T-helper 9 cell (primary cell): ENCODE measurements at regions not wholly inside any gene's neighbourhood (a gene's known extent, or its start where the extent isn't known, plus 50 kb on each side); places are given as distances from the start of the nearest gene placed in this dataset.

Experiments used
- DNase-seq: peaks from one replicate; pipeline ENCODE4 v3.0.0-alpha.2; 2020

DNA sequence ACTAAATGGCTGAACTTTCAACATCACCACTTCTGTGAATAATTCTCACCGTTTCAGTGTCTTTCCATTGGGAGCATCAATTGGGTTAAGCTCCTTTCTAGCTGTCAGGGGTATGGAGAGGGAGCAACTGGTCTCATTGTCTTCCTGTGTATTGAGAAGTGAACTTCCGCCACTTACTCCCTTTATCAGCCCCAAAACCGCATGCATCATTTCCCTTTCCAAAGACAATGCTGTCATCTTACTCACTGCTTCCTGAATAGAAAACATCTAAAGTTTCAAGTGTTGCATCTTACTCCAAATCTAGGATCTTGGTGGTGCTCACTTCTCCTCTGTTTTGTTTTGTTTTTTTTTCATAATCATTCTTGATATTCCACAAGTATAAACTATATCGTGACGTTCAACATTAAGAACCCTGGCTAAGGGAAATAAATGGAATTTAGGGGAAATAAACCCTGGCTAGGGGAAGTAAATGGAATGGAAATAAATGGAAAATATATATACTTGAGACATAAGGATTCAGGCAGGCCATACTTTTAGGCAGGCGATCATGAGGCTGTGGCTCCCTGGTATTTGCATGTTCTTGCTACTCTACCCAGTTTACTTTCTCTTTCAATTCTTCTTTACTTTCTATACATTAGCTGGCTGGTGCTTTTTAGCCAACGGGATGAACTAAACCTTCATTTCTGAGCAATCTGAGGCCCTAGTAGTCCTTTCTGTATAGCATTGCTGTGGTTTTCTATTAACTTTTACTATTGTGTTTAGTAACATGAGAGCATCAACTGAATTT is 371.9 kb downstream of the BMPER start:
- no peak for DNase-seq

DNA sequence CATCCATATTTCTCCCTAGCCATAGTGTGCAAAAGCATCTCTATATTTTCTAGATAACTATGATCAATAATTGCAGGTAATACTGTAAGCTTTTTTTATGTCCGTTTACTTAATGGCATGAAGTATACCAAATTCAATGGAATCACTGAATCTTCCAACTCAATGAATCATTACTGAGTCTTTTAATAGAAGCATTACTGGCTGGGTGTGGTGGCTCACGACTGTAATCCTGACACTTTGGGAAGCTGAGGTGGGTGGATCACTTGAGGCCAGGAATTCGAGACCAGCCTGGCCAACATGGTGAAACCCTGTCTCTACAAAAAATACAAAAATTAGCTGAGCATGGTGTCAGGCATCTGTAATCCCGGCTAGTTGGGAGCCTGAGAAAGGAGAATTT is 372.5 kb downstream of the BMPER start:
- no peak for DNase-seq

GRCh38 chr7:34281260-34281659 is 375.9 kb downstream of the BMPER start:
- DNase-seq: no peak

DNA sequence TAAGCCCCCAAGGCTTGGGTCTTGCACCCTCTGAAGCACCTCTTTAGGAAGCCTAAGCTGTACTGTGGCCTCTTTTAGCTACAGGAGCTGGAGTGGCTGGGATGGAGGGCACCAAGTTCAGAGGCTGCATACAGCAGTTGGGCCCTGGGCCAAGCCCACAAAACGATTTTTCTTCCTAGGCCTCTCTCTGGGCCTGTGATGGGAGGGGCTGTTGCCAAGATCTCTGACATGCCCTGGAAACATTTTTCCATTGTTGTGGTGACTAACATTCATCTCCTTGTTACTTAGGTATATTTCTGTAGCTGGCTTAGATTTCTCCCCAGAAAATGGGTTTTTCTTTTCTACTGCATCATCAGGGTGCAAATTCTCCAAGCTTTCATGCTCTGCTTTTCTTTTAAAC is 375.7 kb upstream of the NPSR1 start:
- DNase-seq: no peak

DNA sequence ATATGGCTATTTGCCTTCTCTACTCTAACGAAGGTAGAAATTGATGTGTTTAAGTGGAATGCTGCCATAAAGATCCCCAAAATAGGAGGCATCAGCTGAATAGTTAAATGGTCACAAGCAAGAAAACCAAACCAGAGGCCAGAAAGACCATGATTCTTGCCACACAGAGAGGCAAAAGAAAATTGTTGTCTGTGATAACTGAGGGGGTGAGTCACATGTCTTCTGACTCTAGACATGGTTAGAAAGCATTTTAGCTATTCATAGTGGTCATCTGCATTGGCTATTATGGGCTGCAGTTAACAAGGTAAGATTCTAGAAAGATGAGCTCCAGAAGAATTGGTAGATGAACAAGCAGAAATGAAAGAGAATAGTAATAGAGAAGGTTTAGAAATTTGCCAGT is 361.4 kb upstream of the NPSR1 start:
- DNase-seq: no peak

GRCh38 chr7:34298492-34299013 is 359.5 kb upstream of the NPSR1 start:
- DNase-seq: no peak

DNA sequence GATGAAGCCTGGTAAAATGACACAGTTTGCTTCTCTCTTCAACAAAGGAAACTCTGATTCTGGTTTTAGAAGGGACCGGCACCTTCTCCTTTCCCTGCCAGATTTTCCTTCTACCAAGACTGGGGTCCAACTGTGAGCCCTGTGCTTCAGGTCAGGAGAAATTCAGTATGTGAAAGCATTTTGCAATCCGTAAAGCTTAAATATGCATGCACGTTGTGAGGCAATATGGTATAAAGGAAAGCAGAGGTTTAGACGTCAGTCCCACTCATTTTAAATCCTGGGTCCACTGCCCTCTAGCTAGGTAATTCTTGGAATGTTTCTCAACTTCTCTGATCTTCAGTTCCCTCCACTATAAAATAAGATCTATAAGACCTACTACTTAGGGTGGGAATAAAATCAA is 359.0 kb upstream of the NPSR1 start:
- DNase-seq: no peak

DNA sequence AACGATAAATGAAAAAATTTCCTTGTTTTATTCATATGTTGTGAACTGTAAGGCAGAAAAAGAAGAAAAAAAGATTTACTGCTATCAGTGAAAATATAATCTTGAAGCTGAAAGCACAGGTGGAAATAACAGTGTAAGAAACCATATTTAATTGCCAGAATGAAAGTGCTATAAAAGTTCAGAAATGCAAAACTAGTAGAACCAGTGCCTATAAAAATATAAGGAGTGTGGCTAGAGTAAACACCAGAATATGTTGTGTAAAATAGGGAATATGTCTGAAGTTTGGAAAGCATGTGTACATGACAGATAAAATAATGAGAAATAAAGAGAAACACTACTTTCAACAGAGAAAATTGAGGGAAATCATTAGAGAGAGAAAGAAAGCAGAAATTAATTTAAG is 350.5 kb upstream of the NPSR1 start:
- DNase-seq: no peak

GRCh38 chr7:34308595-34308994 is 349.4 kb upstream of the NPSR1 start:
- DNase-seq: no peak

DNA sequence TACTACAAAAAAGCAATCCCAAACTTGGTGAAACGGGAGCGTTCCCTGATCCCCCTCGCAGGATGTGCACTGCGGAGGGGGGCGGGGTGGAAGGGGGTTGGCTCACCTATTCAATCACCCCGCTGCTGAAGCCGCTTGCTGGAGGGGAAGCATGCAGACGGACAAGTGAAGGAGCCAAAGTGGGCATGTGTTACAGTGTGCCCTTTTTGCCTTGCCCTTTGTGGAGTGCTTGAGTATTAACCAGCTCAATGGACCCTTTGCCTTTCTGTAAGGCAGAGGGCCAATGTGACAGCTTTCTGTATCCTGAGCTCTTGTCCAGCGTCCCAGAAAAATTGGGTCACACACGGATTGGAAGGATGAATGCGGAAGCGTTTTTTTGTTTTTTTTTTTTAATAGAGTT is 348.9 kb upstream of the NPSR1 start:
- no peak for DNase-seq

DNA sequence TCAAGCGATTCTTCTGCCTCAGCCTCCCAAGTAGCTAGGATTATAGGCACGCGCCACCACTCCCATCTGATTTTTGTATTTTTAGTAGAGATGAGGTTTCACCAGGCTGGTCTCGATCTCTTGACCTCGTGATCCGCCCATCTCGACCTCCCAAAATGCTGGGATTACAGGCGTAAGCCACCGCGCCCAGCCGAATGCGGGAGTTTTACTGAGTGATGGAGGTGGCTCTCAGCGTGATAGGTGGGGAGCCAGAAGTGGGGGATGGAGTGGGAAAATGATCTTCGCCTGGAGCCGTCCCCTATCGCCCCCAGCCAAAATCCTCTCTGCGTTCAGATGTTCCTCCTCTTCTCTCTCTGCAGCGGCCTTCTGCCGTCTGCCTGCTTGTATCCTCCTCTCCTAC is 348.4 kb upstream of the NPSR1 start:
- no peak for DNase-seq

- DNase-seq: no peak
Observed at GRCh38 chr7:34311591-34311990, 346.4 kb upstream of the NPSR1 start.

DNA sequence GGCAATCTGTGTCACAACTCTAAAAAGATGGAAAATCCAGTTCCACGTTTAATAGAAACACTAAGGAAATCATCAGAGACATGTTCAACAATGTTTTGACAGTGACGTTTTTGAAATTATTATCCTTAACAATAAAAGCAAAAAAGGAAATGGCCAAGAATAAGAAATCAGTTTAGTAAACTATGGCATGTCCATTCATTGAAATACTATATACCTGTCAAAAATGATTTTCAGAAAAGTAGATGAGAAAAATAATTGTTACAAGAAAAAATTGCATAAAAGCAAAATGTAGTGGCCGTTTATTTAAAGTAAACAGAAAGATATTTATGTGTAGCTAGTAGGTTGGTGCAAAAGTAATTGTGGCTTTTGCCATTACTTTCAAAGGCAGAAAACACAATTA is 345.4 kb upstream of the NPSR1 start:
- no peak for DNase-seq

DNA sequence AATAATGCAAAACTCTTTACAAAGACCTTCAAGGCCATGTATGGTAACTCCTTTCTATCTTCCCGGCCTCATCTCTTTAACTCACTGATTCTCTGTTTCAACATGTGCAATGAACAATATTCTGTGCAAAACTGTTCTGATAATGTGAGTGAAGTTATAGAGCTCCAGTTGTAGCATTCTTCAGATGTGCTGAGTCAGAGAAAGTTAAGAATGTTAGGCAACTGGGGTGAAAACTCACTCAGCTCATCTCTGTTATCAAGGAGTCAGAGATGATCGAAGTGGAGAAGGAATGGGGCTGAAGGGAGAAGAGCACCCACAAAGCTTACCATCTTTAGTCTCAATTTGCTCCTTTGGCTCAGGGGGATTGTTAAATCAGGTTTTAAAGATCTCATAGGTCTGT is 344.7 kb upstream of the NPSR1 start:
- DNase-seq: no peak

DNA sequence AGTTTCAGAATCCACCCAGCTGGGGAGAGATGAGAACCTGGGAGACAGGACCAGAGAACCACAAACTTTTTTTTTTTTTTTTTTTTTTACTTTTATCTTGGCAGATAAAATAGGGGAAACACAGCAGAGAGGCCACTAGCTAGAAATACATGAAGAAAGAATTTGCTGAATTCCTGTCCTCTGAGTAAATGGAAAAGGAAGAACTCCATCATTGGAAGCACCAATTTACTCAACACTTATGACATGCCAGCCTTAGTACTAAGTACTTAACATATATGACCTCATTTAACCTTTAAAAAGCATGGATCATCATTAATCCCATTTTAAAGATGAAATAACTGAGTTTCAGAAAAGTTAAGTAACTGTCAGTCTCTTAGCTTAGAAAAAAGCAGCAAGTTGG is 343.0 kb upstream of the NPSR1 start:
- DNase-seq: no peak

- DNase-seq: no peak
Observed at GRCh38 chr7:34317039-34317438, 341.0 kb upstream of the NPSR1 start.

- DNase-seq: no peak
Observed at GRCh38 chr7:34320412-34320811, 337.6 kb upstream of the NPSR1 start.

DNA sequence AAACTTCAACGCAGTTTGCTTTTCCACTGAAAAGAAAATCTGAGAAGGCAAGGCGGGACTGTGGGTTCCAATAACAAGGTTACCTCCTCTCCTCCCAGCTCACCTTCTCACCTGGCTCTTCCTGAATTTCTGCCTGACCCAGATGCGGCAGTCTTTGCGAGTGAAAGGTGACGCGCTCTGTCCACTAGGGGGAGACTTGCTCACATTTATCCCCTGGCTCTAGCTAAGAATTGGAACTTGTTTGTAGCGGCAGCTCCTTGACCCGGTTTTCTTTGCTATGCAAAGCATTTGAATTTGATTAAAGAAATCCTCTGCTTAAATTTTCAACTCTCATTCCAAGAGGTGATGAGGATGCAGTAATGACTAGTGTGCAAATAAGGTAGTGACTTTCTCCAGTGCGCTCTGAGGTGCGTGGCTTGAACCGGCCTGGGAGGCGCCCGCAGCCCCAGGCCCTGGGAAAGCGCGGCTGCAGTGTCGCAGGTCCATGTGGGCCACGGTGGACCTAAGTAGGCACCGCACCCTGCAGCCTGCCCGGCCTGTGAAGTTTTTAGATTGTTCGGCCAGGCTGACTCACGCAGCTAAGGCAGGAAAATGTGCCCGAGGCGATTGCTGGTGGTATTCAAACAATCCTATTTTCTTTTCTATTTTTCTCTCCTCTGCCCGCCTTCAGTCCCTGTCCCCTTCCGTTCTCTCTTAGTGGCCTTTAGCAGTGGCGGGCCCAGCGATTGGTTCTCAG is 336.9 kb upstream of the NPSR1 start:
- DNase-seq: peak; percentile 8

DNA sequence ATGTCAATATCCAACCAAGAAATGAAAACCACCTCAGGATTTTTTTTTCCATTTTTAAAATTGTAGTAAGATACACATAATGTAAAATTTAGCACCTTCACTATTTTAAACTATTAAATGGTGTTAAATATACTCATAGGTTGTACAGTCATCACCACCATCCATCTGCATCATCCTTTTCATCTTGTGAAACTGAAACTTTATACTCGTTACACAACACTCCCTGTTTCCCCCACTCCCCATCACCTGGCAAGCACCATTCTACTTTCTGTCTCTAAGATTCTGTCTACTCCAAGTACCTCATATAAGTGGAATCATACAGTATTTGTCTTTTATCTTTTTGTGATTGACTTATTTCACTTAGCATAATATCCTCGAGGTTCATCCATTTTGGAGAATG is 335.2 kb upstream of the NPSR1 start:
- DNase-seq: no peak

- DNase-seq: no peak
Observed at GRCh38 chr7:34327681-34328080, 330.3 kb upstream of the NPSR1 start.

GRCh38 chr7:34330308-34330707 is 327.7 kb upstream of the NPSR1 start:
- DNase-seq: no peak

GRCh38 chr7:34331102-34331501 is 326.9 kb upstream of the NPSR1 start:
- DNase-seq: no peak

DNA sequence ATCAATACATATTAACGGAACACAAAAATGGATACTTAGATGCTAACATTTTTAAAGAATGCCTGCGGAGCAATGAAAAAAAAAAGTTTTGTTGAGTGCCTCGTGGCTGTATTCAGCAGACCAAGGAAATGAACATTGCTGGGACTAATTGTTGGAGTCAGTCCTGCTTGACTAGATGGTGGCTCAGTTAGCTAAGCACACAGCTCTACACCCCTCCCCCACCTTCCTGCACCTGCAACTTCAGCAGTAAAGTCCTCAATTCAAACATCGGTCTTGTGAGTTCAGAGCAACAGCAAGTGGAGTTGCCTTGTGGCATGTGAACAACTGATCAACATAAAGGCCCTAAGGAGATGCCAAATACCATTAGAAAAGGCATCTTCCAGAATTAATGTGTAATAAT is 326.0 kb upstream of the NPSR1 start:
- DNase-seq: no peak

- no peak for DNase-seq
Observed at GRCh38 chr7:34333184-34333583, 324.8 kb upstream of the NPSR1 start.
